PFSK-1 (cell line): ENCODE measurements at regions not wholly inside any gene's neighbourhood (a gene's known extent, or its start where the extent isn't known, plus 50 kb on each side); places are given as distances from the start of the nearest gene placed in this dataset.

Experiments
- FOXP2 ChIP-seq: optimal IDR thresholded peaks from 2 replicates; pipeline ENCODE3; 2011; ENCODE audit warnings: borderline replicate concordance, control low read depth, inconsistent platforms; ENCODE audit not compliant: insufficient read depth; ENCODE audit errors: extremely low read length, extremely low read depth
- POLR2AphosphoS5 ChIP-seq: IDR thresholded peaks from 2 replicates; pipeline ENCODE4 v1.6.1; 2012; ENCODE audit warnings: low read depth, mild to moderate bottlenecking, control low read depth, low read length, moderate library complexity
- REST ChIP-seq, 2 experiments: IDR thresholded peaks; 2 replicates each; pipeline versions ENCODE4 v1.6.1 to v1.8.0; 2011 to 2012; ENCODE audit warnings: low read depth in 2 of 2, low read length in 2 of 2, control low read depth in 1 of 2, inconsistent platforms in 1 of 2, mild to moderate bottlenecking in 1 of 2, moderate library complexity in 1 of 2; ENCODE audit not compliant: insufficient read depth in 1 of 2
- SIN3A ChIP-seq: IDR thresholded peaks from 2 replicates; pipeline ENCODE4 v1.6.1; 2012; ENCODE audit warnings: mild to moderate bottlenecking, low read length, moderate library complexity, borderline replicate concordance; ENCODE audit not compliant: insufficient read depth
- TAF1 ChIP-seq: IDR thresholded peaks from 2 replicates; pipeline ENCODE4 v1.6.1; 2012; ENCODE audit warnings: low read length, control low read depth, borderline replicate concordance; ENCODE audit not compliant: insufficient read depth

- TF ChIP-seq REST (IDR thresholded peaks at IDR 0.05; ENCODE audit: insufficient read depth in 1 of 2, low read depth in 2 of 2, low read length in 2 of 2) (no peak), POLR2AphosphoS5 (no peak), TAF1 (no peak), FOXP2 (no peak), SIN3A (no peak)
Measured at GRCh38 chr10:59073456-59074053, 102.9 kb upstream of the PHYHIPL start.
